ENCODE measurements at regions not wholly inside any gene's neighbourhood (a gene's known extent, or its start where the extent isn't known, plus 50 kb on each side); places are given as distances from the start of the nearest gene placed in this dataset.

GRCh38 chr4:127174201-127174600 is 458.6 kb upstream of the INTU start (continued):
- no peak for TF ChIP-seq ARID3A (IDR thresholded peaks at IDR 0.05; ENCODE audit: low read depth, low read length)

DNA sequence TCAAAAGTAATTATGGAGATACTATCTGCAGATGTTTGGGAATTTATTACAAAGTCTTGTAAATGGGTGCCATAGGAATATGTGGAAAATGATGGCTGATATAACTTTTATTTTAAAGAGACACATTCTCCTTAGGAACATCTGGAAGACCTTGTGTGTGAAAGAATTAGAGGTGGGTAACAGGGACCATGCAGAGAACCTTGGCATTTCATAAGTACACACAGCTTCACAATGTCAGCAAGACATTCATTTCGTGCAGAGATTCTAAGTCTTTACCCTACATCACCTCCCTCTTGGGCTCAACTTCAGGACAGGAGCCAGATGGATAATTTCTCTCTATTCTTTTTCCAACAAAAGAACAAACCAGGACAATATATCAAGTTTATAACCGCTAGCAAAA is 458.1 kb upstream of the INTU start:
- no peaks in the 10 kb centered on the region for H3K79me2 ChIP-seq (ENCODE audit: insufficient read depth, low read length)
- no peaks in the 10 kb centered on the region for H4K20me1 ChIP-seq (ENCODE audit: insufficient read depth, low read length)
- no peak for ATAC-seq
- H3K27ac ChIP-seq (ENCODE audit: extremely low read length, insufficient read depth, low read length), result no peak overlapping the region
- 2% methylated on average over 2 of the region's 2 CpGs for WGBS (ENCODE audit: low lambda C conversion rate)
- no peaks in the 10 kb centered on the region for H3K27me3 ChIP-seq (ENCODE audit: control insufficient read depth in 1 of 2, insufficient read depth in 2 of 2, low read length in 2 of 2)
- POLR2A ChIA-PET, result no interaction called here
- no TSS peak for BruUV-seq (replicated peaks)
- no peak overlapping the region for H3K4me2 ChIP-seq (ENCODE audit: low read depth, low read length)
- no peak for DNase-seq (ENCODE audit: low spot score)
- H3K9me3 ChIP-seq (ENCODE audit: low read length), result no peaks in the 10 kb centered on the region
- no peak for FAIRE-seq
- H3K36me3 ChIP-seq (replicated peaks in 1 of 2; ENCODE audit: control insufficient read depth in 1 of 2, insufficient read depth in 2 of 2, low read length in 2 of 2), result no peaks in the 10 kb centered on the region
- no peak overlapping the region for H2AFZ ChIP-seq (ENCODE audit: low read length)
- intact Hi-C loops (cut with micrococcal nuclease; ENCODE audit: unreplicated experiment), result no loop called here
- no peak for TF ChIP-seq TRIM22 (IDR thresholded peaks at IDR 0.05)
- TF ChIP-seq, protein P1, sequence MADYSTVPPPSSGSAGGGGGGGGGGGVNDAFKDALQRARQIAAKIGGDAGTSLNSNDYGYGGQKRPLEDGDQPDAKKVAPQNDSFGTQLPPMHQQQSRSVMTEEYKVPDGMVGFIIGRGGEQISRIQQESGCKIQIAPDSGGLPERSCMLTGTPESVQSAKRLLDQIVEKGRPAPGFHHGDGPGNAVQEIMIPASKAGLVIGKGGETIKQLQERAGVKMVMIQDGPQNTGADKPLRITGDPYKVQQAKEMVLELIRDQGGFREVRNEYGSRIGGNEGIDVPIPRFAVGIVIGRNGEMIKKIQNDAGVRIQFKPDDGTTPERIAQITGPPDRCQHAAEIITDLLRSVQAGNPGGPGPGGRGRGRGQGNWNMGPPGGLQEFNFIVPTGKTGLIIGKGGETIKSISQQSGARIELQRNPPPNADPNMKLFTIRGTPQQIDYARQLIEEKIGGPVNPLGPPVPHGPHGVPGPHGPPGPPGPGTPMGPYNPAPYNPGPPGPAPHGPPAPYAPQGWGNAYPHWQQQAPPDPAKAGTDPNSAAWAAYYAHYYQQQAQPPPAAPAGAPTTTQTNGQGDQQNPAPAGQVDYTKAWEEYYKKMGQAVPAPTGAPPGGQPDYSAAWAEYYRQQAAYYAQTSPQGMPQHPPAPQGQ (CRISPR knock-in tag; IDR thresholded peaks at IDR 0.05; ENCODE audit: borderline replicate concordance), result no peak
- TF ChIP-seq PHB2 (IDR thresholded peaks at IDR 0.05; ENCODE audit: partially characterized antibody), result no peak
- TF ChIP-seq ZSCAN22 (CRISPR knock-in tag; IDR thresholded peaks at IDR 0.05), result no peak
- no peak for TF ChIP-seq ZNF136 (CRISPR knock-in tag; IDR thresholded peaks at IDR 0.05; ENCODE audit: low read depth)
- no peak overlapping the region for H3K9ac ChIP-seq (ENCODE audit: insufficient read depth, low read depth, low read length)
- in situ Hi-C loops (cut with HindIII; ENCODE audit: extremely low pct_ligation_motif_present, low pct_unique_long_range_greater_than_20kb), result no loop called here
- H3K4me3 ChIP-seq (replicated peaks in 1 of 3; ENCODE audit: insufficient read depth in 1 of 3, low read depth in 2 of 3, low read length in 3 of 3), result no peak overlapping the region
- H3K4me1 ChIP-seq (ENCODE audit: insufficient read depth, low read length), result no peaks in the 10 kb centered on the region
- CTCF ChIA-PET (ENCODE audit: low intra/inter-chr PET ratio, low total read pairs), result no interaction called here
